Stimulated activated CD4-positive, alpha-beta T cell treated with anti-CD3 and anti-CD28 coated beads, Interleukin-15, amount 100 ng/mL, for 1 hour (primary cell): ENCODE measurements at regions not wholly inside any gene's neighbourhood (a gene's known extent, or its start where the extent isn't known, plus 50 kb on each side); places are given as distances from the start of the nearest gene placed in this dataset.

ENCODE experiments used
- DNase-seq, 2 donors: peaks; one replicate each; pipeline ENCODE4 v3.0.0-alpha.2; 2020; ENCODE audit warnings: low read depth in 1 of 2, low spot score in 1 of 2

DNA sequence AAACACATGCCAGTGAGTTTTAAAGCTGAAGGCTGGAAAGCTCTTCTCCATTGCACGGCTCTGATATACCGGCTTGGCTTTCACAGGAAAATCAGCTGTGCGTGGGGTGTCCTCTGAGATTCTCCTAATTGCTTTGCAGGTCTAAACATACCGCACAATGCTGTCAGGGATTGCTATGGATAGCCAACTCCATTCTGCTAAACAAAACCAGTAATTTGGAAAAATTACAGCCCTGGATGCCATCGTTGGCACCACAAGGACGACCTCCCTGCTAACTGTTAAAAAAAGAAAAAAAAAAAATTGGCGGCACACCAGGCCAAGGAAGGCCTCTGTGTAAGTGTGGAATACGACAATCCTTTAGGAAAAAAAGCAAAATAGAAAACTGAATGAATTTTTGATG lies 118.6 kb upstream of the ADARB2 start:
- no peak for DNase-seq

DNA sequence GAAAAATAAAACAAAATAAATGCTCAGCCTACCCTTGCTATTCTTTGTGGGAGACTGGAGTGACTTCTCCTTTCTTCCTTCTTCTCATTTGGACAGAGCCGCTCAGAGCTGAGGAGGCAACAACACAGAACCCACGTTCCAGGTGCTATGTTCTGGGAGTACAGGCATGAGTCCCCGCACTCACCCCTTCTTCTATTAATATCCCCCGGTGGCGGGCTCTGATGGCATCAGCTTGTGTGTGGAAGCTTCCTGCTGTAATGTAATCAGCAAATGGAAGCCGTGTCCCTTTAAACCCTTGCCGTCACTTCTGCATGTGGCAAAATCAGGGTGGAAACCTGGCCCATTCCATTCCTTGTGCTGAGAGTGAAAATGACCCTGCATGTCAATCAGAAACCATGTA lies 116.9 kb upstream of the ADARB2 start:
- no peak for DNase-seq

- DNase-seq: no peak
These were observed 116.5 kb upstream of the ADARB2 start for GRCh38 chr10:1853801-1854200.

GRCh38 chr10:1852841-1853240 lies 115.5 kb upstream of the ADARB2 start:
- no peak for DNase-seq

- no peak for DNase-seq
These were observed 114.4 kb upstream of the ADARB2 start for GRCh38 chr10:1851762-1852161.

- DNase-seq: no peak
These were observed 113.7 kb upstream of the ADARB2 start for GRCh38 chr10:1850971-1851527.

DNA sequence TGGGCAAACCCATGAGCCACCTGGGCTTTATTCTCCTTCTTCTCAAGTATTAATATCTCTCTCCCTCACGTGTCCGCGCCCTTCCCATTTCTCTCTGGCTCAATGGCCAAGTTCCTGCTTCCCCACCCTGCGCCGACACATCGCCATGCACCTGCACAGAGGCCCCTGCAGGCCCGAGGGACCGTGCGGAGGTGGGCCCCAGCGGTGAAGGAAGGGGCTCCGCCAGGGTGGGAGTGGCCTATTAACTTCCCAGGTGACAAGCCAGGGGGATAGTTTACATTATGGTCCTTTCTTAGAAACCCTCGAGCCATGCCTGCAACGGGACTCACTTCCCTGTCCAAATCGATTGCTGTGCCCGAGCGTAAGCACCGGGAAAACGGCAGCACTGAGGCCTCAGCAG lies 110.0 kb upstream of the ADARB2 start:
- DNase-seq: no peak

GRCh38 chr10:1846032-1846431 lies 108.7 kb upstream of the ADARB2 start:
- DNase-seq: no peak

- no peak for DNase-seq
These were observed 104.4 kb upstream of the ADARB2 start for GRCh38 chr10:1841759-1842158.

DNA sequence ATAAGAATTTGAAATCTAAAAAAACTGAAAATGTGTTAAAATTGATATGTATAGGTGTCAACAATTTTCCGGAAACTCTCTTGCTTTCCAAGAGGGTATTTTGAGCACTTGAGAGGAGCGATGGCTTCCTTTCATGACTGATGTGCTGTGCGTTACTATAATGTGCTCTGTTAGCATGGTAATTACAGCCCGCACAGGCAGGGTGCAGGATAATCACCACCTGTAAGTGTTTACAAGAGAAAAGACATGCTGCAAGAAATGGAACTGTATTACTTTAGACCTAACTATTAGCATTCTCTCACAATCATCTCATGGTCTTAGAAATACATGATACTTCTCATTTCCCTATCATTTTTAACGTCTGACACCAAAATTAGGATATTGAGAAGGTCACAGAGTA lies 92.4 kb upstream of the ADARB2 start:
- DNase-seq: no peak

GRCh38 chr10:1824928-1825327 lies 87.6 kb upstream of the ADARB2 start:
- no peak for DNase-seq

GRCh38 chr10:1814556-1814955 lies 77.2 kb upstream of the ADARB2 start:
- DNase-seq: no peak

DNA sequence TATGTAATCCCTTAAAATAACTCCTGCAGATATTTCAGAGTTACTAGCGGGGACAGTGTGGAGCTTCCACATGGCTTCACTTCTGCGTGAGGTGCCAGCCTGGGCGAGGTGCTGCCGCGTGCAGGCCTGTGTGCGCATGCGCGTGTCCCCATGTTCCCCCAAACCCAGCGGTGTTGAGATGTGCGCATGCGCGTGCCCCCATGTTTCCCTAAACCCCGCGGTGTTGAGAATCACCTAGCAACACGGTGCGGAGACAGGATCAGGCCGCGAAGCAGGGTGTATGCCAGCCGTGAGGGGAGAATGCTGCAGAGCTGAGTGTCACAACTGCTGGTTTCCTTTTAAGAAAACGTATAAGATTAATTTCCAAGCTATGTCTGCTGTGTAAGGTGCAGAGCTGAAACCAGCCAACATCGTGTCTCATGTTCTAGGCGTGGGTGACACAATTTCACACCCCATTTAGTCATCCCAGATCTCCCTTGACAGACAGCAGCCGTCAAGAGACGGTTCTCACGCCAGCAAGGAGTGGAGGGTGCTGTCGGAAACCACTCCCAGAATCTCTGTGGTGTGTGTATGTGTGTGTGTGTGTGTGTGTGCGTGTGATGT lies 71.9 kb upstream of the ADARB2 start:
- DNase-seq: no peak

DNA sequence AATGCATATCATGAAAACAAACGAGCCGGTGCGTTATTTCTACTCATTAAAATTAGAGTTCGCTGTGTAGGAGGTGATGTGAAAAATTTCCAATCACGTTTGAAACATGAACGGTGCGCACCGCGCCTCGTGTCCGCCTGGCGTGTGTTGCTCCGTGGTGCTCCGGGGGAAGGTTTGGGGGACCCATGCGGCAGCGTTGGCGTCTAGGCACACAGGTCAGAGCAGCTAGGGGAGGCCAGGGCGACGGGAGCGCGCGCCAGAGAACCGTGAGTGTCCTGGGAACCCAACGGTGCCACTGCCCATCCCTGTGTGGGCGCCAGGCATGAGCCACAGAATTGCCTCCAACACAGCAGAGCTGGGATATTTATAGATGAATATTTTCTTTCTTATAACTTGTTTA lies 70.6 kb upstream of the ADARB2 start:
- DNase-seq: no peak

- DNase-seq: no peak
These were observed 69.9 kb upstream of the ADARB2 start for GRCh38 chr10:1807196-1807595.

DNA sequence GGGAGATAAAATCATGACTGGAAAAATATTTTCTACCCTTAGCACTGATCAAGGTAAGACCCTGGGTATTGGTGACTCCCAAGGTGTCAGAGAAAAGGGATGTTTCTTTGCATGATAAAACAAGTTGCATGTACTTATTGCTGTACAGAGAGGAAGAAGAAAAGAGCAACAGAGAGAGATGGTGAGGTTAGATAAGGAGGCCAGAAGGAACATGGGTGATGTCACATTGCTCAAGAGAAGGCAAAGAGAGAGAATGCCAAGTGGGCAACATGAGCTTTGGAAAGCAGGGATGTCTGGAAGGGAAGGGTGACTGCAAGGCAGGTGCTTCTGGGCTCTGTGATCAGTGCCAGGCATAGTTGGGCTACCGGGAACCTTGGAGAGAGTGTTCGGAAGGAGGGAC lies 65.1 kb upstream of the ADARB2 start:
- no peak for DNase-seq

DNA sequence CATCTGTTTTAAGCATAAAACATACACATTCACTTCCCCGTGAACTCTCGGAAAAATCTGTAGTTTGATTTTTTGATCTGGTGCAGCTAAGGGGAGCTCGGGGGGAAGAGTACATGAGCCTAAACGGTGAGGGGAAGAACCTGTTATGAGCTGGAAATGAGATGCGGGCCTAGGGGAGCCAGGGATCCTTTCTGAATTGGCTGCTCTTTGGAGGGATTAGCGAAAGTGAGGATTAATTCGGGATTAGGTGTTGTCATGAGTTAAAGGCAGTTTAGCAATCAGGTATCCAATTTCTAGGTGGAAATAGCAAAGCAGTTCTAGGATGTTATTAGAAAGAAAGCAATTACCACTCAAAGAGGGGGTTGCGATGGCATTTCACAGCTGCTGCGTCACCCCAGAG lies 51.1 kb upstream of the ADARB2 start:
- no peak for DNase-seq
